Esophagus muscularis mucosa (tissue), 4 donors: ENCODE measurements at regions not wholly inside any gene's neighbourhood (a gene's known extent, or its start where the extent isn't known, plus 50 kb on each side); places are given as distances from the start of the nearest gene placed in this dataset.

ENCODE experiments used
- CTCF ChIP-seq, 3 experiments: fragments of 200-600 bp in 2 of 3; fragments of 450-650 bp in 1 of 3; sonication (generic) in 2 of 3; IDR thresholded peaks; one replicate each; pipeline ENCODE4 v1.5.1; 2017 to 2019; ENCODE audit warnings: antibody characterized with exemption in 3 of 3, mild to moderate bottlenecking in 2 of 3, moderate library complexity in 1 of 3
- EP300 ChIP-seq: sonication (generic); formaldehyde crosslinking; IDR thresholded peaks from one replicate; pipeline ENCODE4 v1.6.1; 2017; ENCODE audit warnings: antibody characterized with exemption
- POLR2A ChIP-seq: fragments of 450-650 bp; IDR thresholded peaks from one replicate; pipeline ENCODE4 v1.6.1; 2017; ENCODE audit warnings: antibody characterized with exemption, moderate library complexity, mild to moderate bottlenecking, low read depth
- POLR2AphosphoS5 ChIP-seq, 2 donors: sonication (generic); formaldehyde crosslinking; IDR thresholded peaks; one replicate each; pipeline ENCODE4 v1.6.1; 2017; ENCODE audit warnings: antibody characterized with exemption in 2 of 2

DNA sequence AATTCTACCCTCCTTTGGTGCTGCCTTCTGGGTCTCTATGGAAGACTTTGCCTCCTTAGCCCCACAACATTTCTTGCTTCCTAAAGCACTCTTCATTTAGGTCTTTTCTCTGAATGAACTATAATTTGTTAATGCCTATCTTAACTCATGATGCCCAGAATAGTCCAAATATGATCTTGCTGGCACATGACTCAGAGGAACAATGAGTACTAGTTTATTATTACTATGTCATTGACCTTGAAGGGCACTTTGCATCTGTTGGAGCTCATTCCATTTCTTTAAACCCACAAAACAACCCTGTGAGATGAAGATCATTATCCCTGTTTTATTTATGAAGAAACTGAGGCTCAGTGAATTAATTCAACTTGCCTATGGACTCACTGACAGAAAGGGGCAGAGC is 320.2 kb upstream of the PLET1 start:
- TF ChIP-seq CTCF (IDR thresholded peaks at IDR 0.05): no peak
- TF ChIP-seq EP300: no peak
- peak in 1 of 2 donors; percentile 31 for TF ChIP-seq POLR2AphosphoS5 (IDR thresholded peaks at IDR 0.05)
- no peak for TF ChIP-seq POLR2A
